ENCODE measurements at regions not wholly inside any gene's neighbourhood (a gene's known extent, or its start where the extent isn't known, plus 50 kb on each side); places are given as distances from the start of the nearest gene placed in this dataset.

DNA sequence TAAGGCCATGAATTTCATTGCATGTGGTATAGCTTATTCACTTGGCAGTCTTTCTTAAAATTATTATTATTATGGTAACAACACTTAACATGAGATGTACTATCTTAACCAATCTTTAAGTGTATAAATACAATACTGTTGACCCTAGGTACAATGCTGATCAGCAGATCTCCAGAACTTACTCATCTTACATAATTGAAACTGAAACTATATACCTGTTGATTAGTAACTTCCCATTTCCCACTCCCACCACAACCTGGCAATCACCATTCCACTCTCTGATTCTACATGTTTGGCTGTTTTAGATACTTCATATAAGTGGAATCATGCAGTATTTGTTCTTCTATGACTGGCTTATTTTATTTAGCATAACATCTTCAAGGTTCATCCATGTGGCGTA is 150.2 kb upstream of the POU2AF2 start:
- no peaks in the 10 kb centered on the region for H3K27me3 ChIP-seq (ENCODE audit: insufficient read depth, low read length)
- H3K18ac ChIP-seq (ENCODE audit: insufficient read length, low read depth, low read length) = no peak overlapping the region
- no peak overlapping the region for H3K4ac ChIP-seq (ENCODE audit: low read depth, low read length)
- Mint-ChIP-seq H3K27me3 (ENCODE audit: low read depth) (no peaks in the 10 kb centered on the region; the same call in 1 of the 2 replicates), H3K4me3 (no peak overlapping the region), H3K36me3 (ENCODE audit: insufficient read depth in 1 of 3, low read depth in 3 of 3) (no peaks in the 10 kb centered on the region), H3K27ac (no peak overlapping the region), H3K4me1 (peaks cover 8 to 11% of the 10 kb centered on the region in 2 experiments), H3K9me3 (no peaks in the 10 kb centered on the region)
- H3K79me1 ChIP-seq (ENCODE audit: insufficient read depth, low read depth, low read length, poor library complexity, severe bottlenecking) = no peaks in the 10 kb centered on the region
- H2BK15ac ChIP-seq (ENCODE audit: low read depth, low read length) = no peak overlapping the region
- no peak overlapping the region for H2AK5ac ChIP-seq (ENCODE audit: insufficient read length, low read length)
- H4K8ac ChIP-seq (replicated peaks; ENCODE audit: insufficient read length, low read depth, low read length) = no peak overlapping the region
- H3K14ac ChIP-seq (ENCODE audit: insufficient read depth, low read length) = no peak overlapping the region
- no peak overlapping the region for H2BK12ac ChIP-seq (ENCODE audit: insufficient read length, low read depth, low read length)
- no peak overlapping the region for H2BK20ac ChIP-seq (ENCODE audit: low read depth, low read length, poor library complexity, severe bottlenecking)
- no peaks in the 10 kb centered on the region for H3K9me3 ChIP-seq (ENCODE audit: control insufficient read depth, low read depth, low read length)
- no peak overlapping the region for H2BK5ac ChIP-seq (ENCODE audit: insufficient read length, low read length)
- H3T11ph ChIP-seq (ENCODE audit: low read length) = no peak overlapping the region
- H4K91ac ChIP-seq (ENCODE audit: insufficient read length, low read depth, low read length) = no peak overlapping the region
- no peaks in the 10 kb centered on the region for H3K23me2 ChIP-seq (ENCODE audit: insufficient read length, low read depth, low read length, poor library complexity, severe bottlenecking)
- no peaks in the 10 kb centered on the region for H3K79me2 ChIP-seq (ENCODE audit: insufficient read depth, low read length)
- H3K9ac ChIP-seq (ENCODE audit: extremely low read depth, insufficient read length, low read length) = no peak overlapping the region
- no peak overlapping the region for H3K56ac ChIP-seq (ENCODE audit: insufficient read length, low read depth, low read length)
- H4K20me1 ChIP-seq (ENCODE audit: control insufficient read depth, insufficient read depth, insufficient read length) = no peaks in the 10 kb centered on the region
- H2BK120ac ChIP-seq (ENCODE audit: low read depth, low read length, poor library complexity, severe bottlenecking) = no peak overlapping the region
- no peak overlapping the region for H3K23ac ChIP-seq (ENCODE audit: insufficient read length, low read depth, low read length)
- no peak overlapping the region for H4K5ac ChIP-seq (ENCODE audit: insufficient read length, low read depth, low read length)
- H3K4me2 ChIP-seq (ENCODE audit: insufficient read depth, insufficient read length, low read length) = no peak overlapping the region
- no peak overlapping the region for H3K27ac ChIP-seq (ENCODE audit: insufficient read length, low read depth, low read length)
- no peak for TF ChIP-seq CTCF (conservative IDR thresholded peaks at IDR 0.05)
- no peak for DNase-seq
- no CpG with 5 or more reads among the region's 1 CpG for WGBS (ENCODE audit: extremely low coverage, insufficient read length, low lambda C conversion rate)
- H2AFZ ChIP-seq (ENCODE audit: low read length) = no peak overlapping the region
- H3K4me1 ChIP-seq (ENCODE audit: insufficient read depth, low read length) = no peaks in the 10 kb centered on the region
